GM23338 (cell line): ENCODE measurements at regions not wholly inside any gene's neighbourhood (a gene's known extent, or its start where the extent isn't known, plus 50 kb on each side); places are given as distances from the start of the nearest gene placed in this dataset.
"Not testable (repeated sequence)": the region's sequence is repeated elsewhere in the genome, so short reads cannot be mapped to it uniquely, and the experiment has no call there.

Source experiments
- ATAC-seq: fragments of 200-7000 bp; cut with Tn5 transposase; 3 replicates; pipeline ENCODE4 v1.9.1; 2020
- DNase-seq: peaks from one replicate; pipeline ENCODE4 v3.0.0-alpha.2; 2015; ENCODE audit warnings: low spot score
- H2AFZ ChIP-seq: fragments of 200-600 bp; sonication (generic); 2 replicates; pipeline ENCODE4 v1.8.0; 2016; ENCODE audit warnings: antibody characterized with exemption, mild to moderate bottlenecking, moderate library complexity
- H3F3A ChIP-seq: fragments of 200-600 bp; sonication (generic); replicated peaks from 2 replicates; pipeline ENCODE4 v1.8.0; 2017; ENCODE audit warnings: antibody characterized with exemption, mixed run types, low read depth
- H3K27ac ChIP-seq: fragments of 200-600 bp; sonication (generic); 2 replicates; pipeline ENCODE4 v1.6.1; 2016; ENCODE audit warnings: low read depth
- H3K27me3 ChIP-seq: fragments of 200-600 bp; sonication (generic); 2 replicates; pipeline ENCODE4 v1.8.0; 2016; ENCODE audit warnings: mild to moderate bottlenecking, mixed run types, moderate library complexity; ENCODE audit not compliant: insufficient read depth
- H3K36me3 ChIP-seq: fragments of 200-600 bp; sonication (generic); 2 replicates; pipeline ENCODE4 v1.8.0; 2016; ENCODE audit warnings: mild to moderate bottlenecking; ENCODE audit not compliant: insufficient read depth
- H3K4me1 ChIP-seq: fragments of 200-600 bp; sonication (generic); 2 replicates; pipeline ENCODE4 v1.8.0; 2016; ENCODE audit warnings: mild to moderate bottlenecking, moderate library complexity; ENCODE audit not compliant: insufficient read depth
- H3K4me2 ChIP-seq: fragments of 200-600 bp; sonication (generic); 2 replicates; pipeline ENCODE4 v1.7.1; 2017; ENCODE audit warnings: mixed run types
- H3K4me3 ChIP-seq: fragments of 200-600 bp; sonication (generic); 2 replicates; pipeline ENCODE4 v1.6.1; 2016; ENCODE audit warnings: mixed run types
- H3K79me2 ChIP-seq: fragments of 200-600 bp; sonication (generic); replicated peaks from 2 replicates; pipeline ENCODE4 v1.8.0; 2017; ENCODE audit warnings: mild to moderate bottlenecking; ENCODE audit not compliant: insufficient read depth
- H3K9me2 ChIP-seq: fragments of 200-600 bp; sonication (generic); 2 replicates; pipeline ENCODE4 v1.8.0; 2017; ENCODE audit not compliant: insufficient read depth
- H4K20me1 ChIP-seq: fragments of 200-600 bp; sonication (generic); replicated peaks from 2 replicates; pipeline ENCODE4 v1.8.0; 2017; ENCODE audit warnings: mild to moderate bottlenecking; ENCODE audit not compliant: insufficient read depth
- H3K27ac Mint-ChIP-seq: 2 replicates; pipeline ENCODE4 v1.8.0; 2020; ENCODE audit warnings: inconsistent platforms, mild to moderate bottlenecking, moderate library complexity, mixed read lengths
- H3K27me3 Mint-ChIP-seq: 3 replicates; pipeline ENCODE4 v1.8.0; 2022; ENCODE audit warnings: low read depth, mild to moderate bottlenecking, moderate library complexity, mixed read lengths, inconsistent platforms; ENCODE audit not compliant: insufficient read depth, poor library complexity
- H3K36me3 Mint-ChIP-seq: 3 replicates; pipeline ENCODE4 v1.8.0; 2021; ENCODE audit warnings: low read depth, mild to moderate bottlenecking, inconsistent platforms, moderate library complexity, mixed read lengths
- H3K4me1 Mint-ChIP-seq: 3 replicates; pipeline ENCODE4 v1.8.0; 2020; ENCODE audit warnings: mild to moderate bottlenecking, inconsistent platforms, mixed read lengths
- H3K4me3 Mint-ChIP-seq: 3 replicates; pipeline ENCODE4 v1.8.0; 2021; ENCODE audit warnings: moderate library complexity, mild to moderate bottlenecking, inconsistent platforms, mixed read lengths
- H3K9me3 Mint-ChIP-seq: 3 replicates; pipeline ENCODE4 v1.8.0; 2020; ENCODE audit warnings: moderate library complexity, mild to moderate bottlenecking, inconsistent platforms, mixed read lengths

DNA sequence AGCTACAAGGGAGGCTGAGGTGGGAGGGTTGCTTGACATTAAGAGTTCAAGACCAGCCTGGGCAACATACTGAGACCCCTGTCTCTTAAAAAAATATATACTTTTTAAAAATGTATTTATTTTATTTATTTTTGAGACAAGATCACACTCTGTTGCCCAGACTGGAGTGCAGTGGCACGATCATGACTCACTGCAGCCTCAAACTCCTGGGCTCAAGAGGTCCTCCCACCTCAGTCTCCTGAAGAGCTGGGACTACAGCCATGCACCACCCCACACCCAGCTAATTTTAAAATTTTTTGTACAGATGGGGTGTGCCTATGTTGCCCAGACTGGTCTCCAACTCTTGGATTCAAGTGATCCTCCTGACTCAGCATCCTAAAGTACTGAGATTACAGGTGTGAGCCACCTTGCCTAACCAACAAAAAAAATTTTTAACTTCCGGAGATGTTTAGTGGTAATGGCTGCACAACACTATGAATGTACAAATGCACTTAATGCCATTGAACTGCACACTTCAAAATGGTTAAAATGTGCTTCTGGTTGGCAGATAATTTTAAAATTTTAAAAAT, 288.5 kb downstream of the GOLGA6L6 start:
- not testable (repeated sequence) for H3F3A ChIP-seq, H3K36me3 ChIP-seq, H3K4me2 ChIP-seq, H3K4me3 ChIP-seq, H3K4me1 ChIP-seq, H3K27ac ChIP-seq, H3K4me3 Mint-ChIP-seq, H3K27me3 ChIP-seq, H4K20me1 ChIP-seq, DNase-seq, H2AFZ ChIP-seq, H3K4me1 Mint-ChIP-seq, H3K79me2 ChIP-seq, H3K9me2 ChIP-seq, H3K27ac Mint-ChIP-seq, ATAC-seq
- Mint-ChIP-seq H3K27me3 (peaks cover 24% of the 10 kb centered on the region), H3K9me3 (peaks cover 74% of the 10 kb centered on the region), H3K36me3 (peaks cover 70% of the 10 kb centered on the region)

- ATAC-seq, H3K9me2 ChIP-seq, H3K27ac Mint-ChIP-seq, H3K79me2 ChIP-seq, H3K4me1 ChIP-seq, H3K36me3 ChIP-seq, DNase-seq, H2AFZ ChIP-seq, H3K4me3 ChIP-seq, H3F3A ChIP-seq, H3K27me3 ChIP-seq, H3K27ac ChIP-seq, H3K4me1 Mint-ChIP-seq, H3K4me3 Mint-ChIP-seq, H4K20me1 ChIP-seq, H3K4me2 ChIP-seq: not testable (repeated sequence)
- H3K9me3 Mint-ChIP-seq = peaks cover 77% of the 10 kb centered on the region
- H3K27me3 Mint-ChIP-seq = peaks cover 22% of the 10 kb centered on the region
- peaks cover 67% of the 10 kb centered on the region for H3K36me3 Mint-ChIP-seq
These were observed 289.6 kb downstream of the GOLGA6L6 start for GRCh38 chr15:20252040-20252439.

DNA sequence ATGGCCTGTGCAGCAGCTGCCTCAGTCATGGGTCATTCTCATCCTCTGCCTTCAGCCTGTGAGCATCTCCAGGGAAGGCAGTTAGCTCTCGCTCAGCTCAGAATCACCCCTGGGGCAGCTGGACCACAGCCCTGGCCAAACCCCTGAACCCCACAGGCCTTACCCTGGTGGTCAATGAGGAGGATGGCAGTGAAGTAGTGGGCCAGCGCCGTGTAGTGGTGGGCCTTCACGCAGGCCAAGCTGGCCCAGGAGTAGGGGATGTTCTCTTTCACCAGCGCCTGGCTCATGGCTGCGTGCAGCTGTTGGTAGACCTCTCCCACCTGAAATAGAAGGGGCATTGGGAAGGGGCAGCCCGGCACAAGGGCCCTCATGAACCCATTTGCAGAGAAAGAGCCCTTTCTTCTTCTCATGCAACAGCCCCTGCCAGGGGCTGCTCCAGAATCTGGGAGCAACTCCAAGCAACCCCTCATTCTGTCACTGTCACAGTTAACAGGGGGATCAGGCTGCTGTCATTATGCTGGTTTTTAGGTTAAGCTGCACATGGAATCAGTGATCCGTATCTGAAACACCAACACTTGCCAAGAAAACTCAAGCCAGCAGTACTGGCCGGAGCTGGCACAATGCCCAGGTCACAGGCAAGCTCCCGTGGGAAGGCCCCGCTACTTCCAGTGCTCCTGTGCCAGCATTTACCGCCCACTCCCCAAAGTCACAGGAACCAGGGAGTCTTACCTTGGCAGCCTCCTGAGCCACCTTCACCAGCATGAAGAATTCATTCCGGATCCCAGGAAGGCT, 290.2 kb downstream of the GOLGA6L6 start:
- not testable (repeated sequence) for H3K79me2 ChIP-seq, H3K36me3 ChIP-seq, H2AFZ ChIP-seq, H3K4me2 ChIP-seq, ATAC-seq, H3K27ac Mint-ChIP-seq, H4K20me1 ChIP-seq, H3F3A ChIP-seq, H3K4me1 Mint-ChIP-seq, H3K27me3 ChIP-seq, H3K4me3 Mint-ChIP-seq, H3K4me3 ChIP-seq, H3K4me1 ChIP-seq, H3K9me2 ChIP-seq, H3K27ac ChIP-seq, DNase-seq
- peaks cover 19% of the 10 kb centered on the region for H3K27me3 Mint-ChIP-seq
- peaks cover 61% of the 10 kb centered on the region for H3K36me3 Mint-ChIP-seq
- H3K9me3 Mint-ChIP-seq = peaks cover 77% of the 10 kb centered on the region

- not testable (repeated sequence) for H3K4me3 Mint-ChIP-seq, H3K36me3 ChIP-seq, H3K4me2 ChIP-seq, H3K4me1 Mint-ChIP-seq, H3K4me1 ChIP-seq, H3K27ac Mint-ChIP-seq, H4K20me1 ChIP-seq, H2AFZ ChIP-seq, H3F3A ChIP-seq, H3K4me3 ChIP-seq, H3K79me2 ChIP-seq, ATAC-seq, H3K27me3 ChIP-seq, H3K27ac ChIP-seq, H3K9me2 ChIP-seq, DNase-seq
- peaks cover 71% of the 10 kb centered on the region for H3K9me3 Mint-ChIP-seq
- H3K27me3 Mint-ChIP-seq = peaks cover 16% of the 10 kb centered on the region
- peaks cover 53% of the 10 kb centered on the region for H3K36me3 Mint-ChIP-seq
These were observed 291.4 kb downstream of the GOLGA6L6 start for GRCh38 chr15:20250206-20250605.

DNA sequence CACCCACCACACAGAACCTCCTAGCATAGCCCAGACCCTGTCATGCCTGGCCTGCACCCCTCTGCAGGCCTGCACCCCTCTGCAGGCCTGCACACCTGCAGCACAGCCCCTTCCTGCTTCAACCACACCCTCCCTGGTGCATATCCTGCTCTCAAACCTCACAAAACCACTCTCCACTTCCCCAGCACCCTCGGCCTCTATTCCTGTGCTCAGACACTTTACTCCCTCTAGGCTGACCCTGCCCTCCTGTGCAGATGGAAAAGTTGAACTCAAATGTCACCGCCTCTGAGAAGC, 292.0 kb downstream of the GOLGA6L6 start:
- not testable (repeated sequence) for DNase-seq, H3K4me1 Mint-ChIP-seq, H2AFZ ChIP-seq, H3F3A ChIP-seq, H3K36me3 ChIP-seq, H3K27ac ChIP-seq, H3K27ac Mint-ChIP-seq, ATAC-seq, H4K20me1 ChIP-seq, H3K4me1 ChIP-seq, H3K4me2 ChIP-seq, H3K4me3 Mint-ChIP-seq, H3K27me3 ChIP-seq, H3K4me3 ChIP-seq, H3K79me2 ChIP-seq, H3K9me2 ChIP-seq
- peaks cover 50% of the 10 kb centered on the region for H3K36me3 Mint-ChIP-seq
- peaks cover 14% of the 10 kb centered on the region for H3K27me3 Mint-ChIP-seq
- H3K9me3 Mint-ChIP-seq = peaks cover 65% of the 10 kb centered on the region

DNA sequence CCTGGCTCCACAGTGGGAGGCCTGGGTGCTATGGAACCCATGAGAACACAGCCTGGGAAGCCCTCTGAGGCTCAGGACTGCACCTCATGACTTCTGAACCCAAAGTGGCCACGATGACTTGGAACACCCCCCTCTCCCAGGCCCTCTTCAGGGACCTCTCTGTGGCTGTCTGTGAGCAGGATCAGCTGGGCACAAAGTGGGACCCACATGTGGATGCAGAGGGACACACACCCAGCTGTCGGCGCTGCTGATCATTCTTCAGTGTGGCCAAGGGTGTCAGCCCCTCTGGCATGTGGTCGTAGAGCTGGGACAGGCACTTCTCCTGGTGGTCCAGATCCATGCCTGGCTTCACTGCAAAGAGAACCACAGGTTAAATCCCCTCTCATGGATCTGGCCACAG, 293.2 kb downstream of the GOLGA6L6 start:
- not testable (repeated sequence) for DNase-seq, ATAC-seq, H3K79me2 ChIP-seq, H3K4me3 Mint-ChIP-seq, H3K27me3 ChIP-seq, H3K4me3 ChIP-seq, H3K9me2 ChIP-seq, H3K4me1 Mint-ChIP-seq, H3K27ac ChIP-seq, H3K27ac Mint-ChIP-seq, H3K4me1 ChIP-seq, H3K4me2 ChIP-seq, H3K36me3 ChIP-seq, H3F3A ChIP-seq, H4K20me1 ChIP-seq, H2AFZ ChIP-seq
- Mint-ChIP-seq H3K27me3 (peaks cover 15% of the 10 kb centered on the region), H3K9me3 (peaks cover 56% of the 10 kb centered on the region), H3K36me3 (peaks cover 47% of the 10 kb centered on the region)
